NB4 (cell line): ENCODE measurements at regions not wholly inside any gene's neighbourhood (a gene's known extent, or its start where the extent isn't known, plus 50 kb on each side); places are given as distances from the start of the nearest gene placed in this dataset.

Experiments
- CTCF ChIP-seq: IDR thresholded peaks from one replicate; pipeline ENCODE4 v1.5.1; 2012; ENCODE audit warnings: low read depth, low read length
- POLR2A ChIP-seq: IDR thresholded peaks from 2 replicates; pipeline ENCODE4 v1.6.1; 2011; ENCODE audit warnings: mild to moderate bottlenecking; ENCODE audit not compliant: insufficient read length; ENCODE audit errors: extremely low read depth

GRCh38 chr15:66925721-66926120 lies 139.7 kb upstream of the SMAD3 start:
- TF ChIP-seq CTCF (no peak), POLR2A (no peak)
